GM12878 (cell line): ENCODE measurements at regions not wholly inside any gene's neighbourhood (a gene's known extent, or its start where the extent isn't known, plus 50 kb on each side); places are given as distances from the start of the nearest gene placed in this dataset.

Source experiments
- BCL11A ChIP-seq: IDR thresholded peaks from 2 replicates; pipeline ENCODE4 v1.6.1; 2011; ENCODE audit warnings: low read depth, low read length
- BCLAF1 ChIP-seq: fragments of 450-650 bp; IDR thresholded peaks from 2 replicates; pipeline ENCODE4 v1.6.1; 2017; ENCODE audit warnings: antibody characterized with exemption, mild to moderate bottlenecking, moderate library complexity
- CBX5 ChIP-seq: sonication (generic); IDR thresholded peaks from 2 replicates; pipeline ENCODE4 v1.6.1; 2016; ENCODE audit warnings: low read depth, moderate library complexity, mild to moderate bottlenecking, inconsistent platforms
- CEBPB ChIP-seq, 2 experiments: fragments of 150-350 bp in 1 of 2; IDR thresholded peaks; 2 replicates each; pipeline ENCODE4 v1.6.1; 2012 to 2014; ENCODE audit warnings: low read depth in 2 of 2, low read length in 2 of 2, borderline replicate concordance in 1 of 2, inconsistent platforms in 1 of 2
- CTCF ChIP-seq, 3 experiments: IDR thresholded peaks in 2 of 3; conservative IDR thresholded peaks in 1 of 3; 2 replicates each; pipeline ENCODE4 v1.5.1; 2011; ENCODE audit warnings: low read depth in 3 of 3, low read length in 3 of 3, mild to moderate bottlenecking in 3 of 3, control low read depth in 2 of 3, moderate library complexity in 2 of 3, inconsistent platforms in 1 of 3, mixed read lengths in 1 of 3; ENCODE audit not compliant: control insufficient read depth in 2 of 3, insufficient read depth in 1 of 3; ENCODE audit errors: extremely low read depth in 1 of 3
- FOXM1 ChIP-seq: IDR thresholded peaks from 2 replicates; pipeline ENCODE4 v1.6.1; 2012; ENCODE audit warnings: low read depth, mild to moderate bottlenecking, inconsistent platforms, low read length, moderate library complexity
- GABPA ChIP-seq: IDR thresholded peaks from 2 replicates; pipeline ENCODE4 v1.6.1; 2014; ENCODE audit warnings: antibody characterized with exemption, low read depth, mild to moderate bottlenecking, inconsistent platforms
- RCOR1 ChIP-seq: conservative IDR thresholded peaks from 2 replicates; pipeline ENCODE4 v1.6.1; 2012; ENCODE audit warnings: low read depth, low read length, improper control_type of control experiment
- RELA ChIP-seq: fragments of 450-650 bp; IDR thresholded peaks from 2 replicates; pipeline ENCODE4 v1.8.0; 2014; ENCODE audit warnings: borderline replicate concordance; ENCODE audit not compliant: partially characterized antibody
- ZBED1 ChIP-seq: IDR thresholded peaks from 2 replicates; pipeline ENCODE4 v1.6.1; 2016; ENCODE audit warnings: borderline replicate concordance
- TF ChIP-seq, protein P1 (sequence below): fragments of 150-350 bp; IDR thresholded peaks from 2 replicates; pipeline ENCODE4 v1.6.1; 2014; ENCODE audit warnings: mild to moderate bottlenecking, low read depth, low read length
- TF ChIP-seq, protein P2 (sequence below): fragments of 450-650 bp; IDR thresholded peaks from 2 replicates; pipeline ENCODE4 v1.6.1; 2014; ENCODE audit warnings: mild to moderate bottlenecking

DNA sequence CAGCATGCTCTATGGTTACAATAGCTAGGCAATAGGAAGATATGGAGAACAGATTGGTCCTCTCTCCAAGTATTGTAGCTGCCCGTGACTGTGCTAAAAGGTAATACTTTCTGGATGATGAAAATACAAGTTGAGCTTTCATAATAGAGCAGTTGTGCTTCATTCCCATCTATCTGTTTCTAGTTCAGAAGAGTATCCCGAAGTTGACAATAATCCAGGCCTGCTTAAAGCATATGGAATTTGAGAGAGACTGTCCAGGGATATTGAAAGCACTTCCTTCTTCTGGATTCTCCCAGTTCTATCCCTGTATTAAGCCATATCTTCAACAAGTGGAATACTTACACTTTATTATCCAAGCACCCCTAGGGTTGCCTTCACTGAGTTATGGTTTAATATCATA is 350.4 kb downstream of the EFNA5 start (continued):
- no peak for TF ChIP-seq CTCF (IDR thresholded peaks at IDR 0.05 in 2 of 3, conservative IDR thresholded peaks at IDR 0.05 in 1 of 3; ENCODE audit: control insufficient read depth in 2 of 3, extremely low read depth in 1 of 3, insufficient read depth in 1 of 3, low read depth in 3 of 3, low read length in 3 of 3)
- no peak for TF ChIP-seq GABPA
- no peak for TF ChIP-seq CBX5
- TF ChIP-seq RCOR1: no peak
- TF ChIP-seq BCLAF1: no peak
- TF ChIP-seq FOXM1: no peak
- no peak for TF ChIP-seq ZBED1
- TF ChIP-seq RELA: no peak
- TF ChIP-seq, protein P1, sequence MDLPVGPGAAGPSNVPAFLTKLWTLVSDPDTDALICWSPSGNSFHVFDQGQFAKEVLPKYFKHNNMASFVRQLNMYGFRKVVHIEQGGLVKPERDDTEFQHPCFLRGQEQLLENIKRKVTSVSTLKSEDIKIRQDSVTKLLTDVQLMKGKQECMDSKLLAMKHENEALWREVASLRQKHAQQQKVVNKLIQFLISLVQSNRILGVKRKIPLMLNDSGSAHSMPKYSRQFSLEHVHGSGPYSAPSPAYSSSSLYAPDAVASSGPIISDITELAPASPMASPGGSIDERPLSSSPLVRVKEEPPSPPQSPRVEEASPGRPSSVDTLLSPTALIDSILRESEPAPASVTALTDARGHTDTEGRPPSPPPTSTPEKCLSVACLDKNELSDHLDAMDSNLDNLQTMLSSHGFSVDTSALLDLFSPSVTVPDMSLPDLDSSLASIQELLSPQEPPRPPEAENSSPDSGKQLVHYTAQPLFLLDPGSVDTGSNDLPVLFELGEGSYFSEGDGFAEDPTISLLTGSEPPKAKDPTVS: no peak
- TF ChIP-seq, protein P2, sequence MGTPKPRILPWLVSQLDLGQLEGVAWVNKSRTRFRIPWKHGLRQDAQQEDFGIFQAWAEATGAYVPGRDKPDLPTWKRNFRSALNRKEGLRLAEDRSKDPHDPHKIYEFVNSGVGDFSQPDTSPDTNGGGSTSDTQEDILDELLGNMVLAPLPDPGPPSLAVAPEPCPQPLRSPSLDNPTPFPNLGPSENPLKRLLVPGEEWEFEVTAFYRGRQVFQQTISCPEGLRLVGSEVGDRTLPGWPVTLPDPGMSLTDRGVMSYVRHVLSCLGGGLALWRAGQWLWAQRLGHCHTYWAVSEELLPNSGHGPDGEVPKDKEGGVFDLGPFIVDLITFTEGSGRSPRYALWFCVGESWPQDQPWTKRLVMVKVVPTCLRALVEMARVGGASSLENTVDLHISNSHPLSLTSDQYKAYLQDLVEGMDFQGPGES: no peak
- TF ChIP-seq BCL11A: no peak
- TF ChIP-seq CEBPB (IDR thresholded peaks at IDR 0.05; ENCODE audit: borderline replicate concordance in 1 of 2, low read depth in 2 of 2, low read length in 2 of 2): no peak
